GM13977 (cell line): ENCODE measurements at regions not wholly inside any gene's neighbourhood (a gene's known extent, or its start where the extent isn't known, plus 50 kb on each side); places are given as distances from the start of the nearest gene placed in this dataset.

ENCODE experiments used
- DNase-seq: peaks from one replicate; pipeline ENCODE4 v3.0.0; 2012; ENCODE audit warnings: low spot score
- in situ Hi-C: fragments of 300-500 bp; cut with MboI; formaldehyde crosslinking; loops from one replicate; pipeline ENCODE4 v1.12.0; 2022; ENCODE audit warnings: low sequenced_read_pairs, low pct_unique_long_range_greater_than_20kb, mixed read lengths, inconsistent platforms; ENCODE audit not compliant: unreplicated experiment
- TF ChIP-seq, protein P1 (sequence below): IDR thresholded peaks from 2 replicates; pipeline ENCODE4 v1.5.1; 2012; ENCODE audit warnings: mild to moderate bottlenecking, control low read depth; ENCODE audit not compliant: insufficient read depth; ENCODE audit errors: extremely low read depth, missing control alignments

DNA sequence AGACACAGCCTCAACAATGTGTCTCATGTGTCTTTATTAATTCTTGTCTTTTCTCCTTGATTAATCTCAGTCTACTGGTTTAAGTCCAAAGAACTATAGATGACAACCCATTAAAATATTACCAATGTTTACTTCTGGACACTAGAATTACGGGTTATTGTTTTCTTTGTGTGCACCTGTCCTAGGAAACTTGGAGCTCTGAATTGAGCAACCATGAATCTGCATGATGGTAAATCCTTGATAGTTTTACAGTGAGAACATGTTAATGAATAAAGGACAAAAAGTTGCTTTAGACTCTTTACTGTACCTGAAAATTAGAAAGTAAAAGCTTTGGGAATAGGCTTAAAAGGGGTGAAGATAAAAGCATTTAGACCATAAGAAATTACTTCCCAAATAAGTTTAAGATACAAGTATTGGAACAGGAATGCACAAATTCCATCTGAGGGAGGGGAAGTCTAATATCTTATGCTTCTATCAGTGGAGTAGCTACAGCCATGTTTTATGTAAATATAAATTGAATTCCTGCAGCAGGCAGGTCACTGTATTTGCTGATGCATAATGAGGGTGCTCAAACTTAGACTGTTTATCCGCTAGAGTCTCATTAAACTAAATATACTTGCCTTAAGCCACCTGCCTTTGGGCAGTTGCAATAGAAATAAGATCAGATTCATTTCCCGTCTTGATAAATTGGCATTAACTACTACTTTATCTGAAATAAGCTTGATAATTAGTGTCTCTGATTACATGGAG, 603.7 kb upstream of the GCFC2 start:
- DNase-seq = no peak
- TF ChIP-seq, protein P1, sequence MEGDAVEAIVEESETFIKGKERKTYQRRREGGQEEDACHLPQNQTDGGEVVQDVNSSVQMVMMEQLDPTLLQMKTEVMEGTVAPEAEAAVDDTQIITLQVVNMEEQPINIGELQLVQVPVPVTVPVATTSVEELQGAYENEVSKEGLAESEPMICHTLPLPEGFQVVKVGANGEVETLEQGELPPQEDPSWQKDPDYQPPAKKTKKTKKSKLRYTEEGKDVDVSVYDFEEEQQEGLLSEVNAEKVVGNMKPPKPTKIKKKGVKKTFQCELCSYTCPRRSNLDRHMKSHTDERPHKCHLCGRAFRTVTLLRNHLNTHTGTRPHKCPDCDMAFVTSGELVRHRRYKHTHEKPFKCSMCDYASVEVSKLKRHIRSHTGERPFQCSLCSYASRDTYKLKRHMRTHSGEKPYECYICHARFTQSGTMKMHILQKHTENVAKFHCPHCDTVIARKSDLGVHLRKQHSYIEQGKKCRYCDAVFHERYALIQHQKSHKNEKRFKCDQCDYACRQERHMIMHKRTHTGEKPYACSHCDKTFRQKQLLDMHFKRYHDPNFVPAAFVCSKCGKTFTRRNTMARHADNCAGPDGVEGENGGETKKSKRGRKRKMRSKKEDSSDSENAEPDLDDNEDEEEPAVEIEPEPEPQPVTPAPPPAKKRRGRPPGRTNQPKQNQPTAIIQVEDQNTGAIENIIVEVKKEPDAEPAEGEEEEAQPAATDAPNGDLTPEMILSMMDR = no peak
- in situ Hi-C loops = no loop called here

DNA sequence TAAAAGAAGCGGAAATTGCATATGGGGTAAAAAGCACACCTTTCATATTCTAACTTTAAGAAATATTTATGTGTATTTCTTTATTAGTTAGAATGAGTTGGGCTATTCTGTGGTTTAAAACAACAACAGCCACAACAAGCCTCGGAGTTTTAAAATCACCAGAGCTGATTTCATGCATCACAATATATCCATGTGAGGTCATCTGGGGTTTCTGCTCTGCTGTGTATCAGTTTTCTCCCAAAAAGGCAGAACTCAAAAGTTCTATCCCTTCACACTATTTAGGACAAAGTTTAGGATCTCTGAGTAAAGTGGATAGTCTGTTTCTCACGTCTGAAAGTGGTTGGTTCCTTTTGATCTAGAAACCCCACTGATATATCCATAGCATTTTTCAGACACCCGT, 601.5 kb upstream of the GCFC2 start:
- DNase-seq = no peak
- TF ChIP-seq, protein P1 = no peak
- in situ Hi-C loops = no loop called here

DNA sequence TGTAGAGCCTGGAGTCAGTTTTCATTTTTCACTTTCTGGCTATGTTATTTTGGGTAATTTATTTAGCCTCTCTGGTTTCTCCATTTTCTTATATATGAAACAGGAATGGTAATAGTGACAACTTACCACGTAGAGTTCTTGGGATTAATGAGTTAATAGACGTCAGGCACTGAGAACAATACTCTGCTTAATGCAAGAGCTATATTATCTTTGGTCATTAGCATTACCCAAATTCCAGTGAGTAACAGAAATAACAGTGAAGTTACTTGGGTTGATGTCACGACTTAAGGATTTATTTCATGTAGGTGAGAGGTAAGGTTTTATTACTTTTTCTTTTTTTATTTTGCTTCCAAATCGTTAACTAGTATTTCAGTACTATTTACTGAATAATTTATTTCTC, 601.0 kb upstream of the GCFC2 start:
- in situ Hi-C loops = no loop called here
- TF ChIP-seq, protein P1 = no peak
- no peak for DNase-seq

DNA sequence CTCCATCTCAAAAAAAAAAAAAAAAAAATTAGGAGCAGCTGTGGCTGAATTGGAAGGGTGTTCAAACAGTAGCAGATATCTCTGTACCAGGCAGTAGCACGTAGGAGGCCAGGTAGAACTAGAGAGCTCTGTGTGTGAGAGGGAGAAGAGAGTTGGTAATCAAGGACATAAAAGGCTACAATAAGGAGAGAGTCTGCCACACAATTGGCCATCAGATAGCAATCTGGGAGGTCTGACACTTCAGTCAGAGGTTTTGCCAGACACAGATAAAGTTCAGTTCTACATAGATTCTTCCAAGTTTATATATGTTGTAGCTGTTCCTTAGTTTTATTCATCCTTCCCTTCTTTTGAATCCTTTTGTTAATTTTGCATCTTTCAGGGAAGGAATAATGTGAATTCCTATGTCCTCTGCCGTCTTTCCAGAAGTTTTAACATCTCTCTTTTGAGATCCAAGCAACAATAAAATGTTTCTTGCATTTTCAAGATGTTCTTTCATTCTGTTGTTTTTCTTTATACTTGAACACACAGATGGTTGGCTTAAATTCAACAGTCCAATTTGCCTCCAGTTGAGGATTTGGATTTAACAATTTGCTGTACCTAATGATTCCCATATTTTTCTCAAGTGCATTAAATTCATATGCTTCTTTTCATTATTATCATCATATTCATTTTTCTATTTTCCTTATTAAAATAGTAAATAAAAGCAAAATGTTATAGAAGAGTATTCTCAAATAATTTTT, 600.3 kb upstream of the GCFC2 start:
- TF ChIP-seq, protein P1 = no peak
- no peak for DNase-seq
- in situ Hi-C loops = no loop called here

DNA sequence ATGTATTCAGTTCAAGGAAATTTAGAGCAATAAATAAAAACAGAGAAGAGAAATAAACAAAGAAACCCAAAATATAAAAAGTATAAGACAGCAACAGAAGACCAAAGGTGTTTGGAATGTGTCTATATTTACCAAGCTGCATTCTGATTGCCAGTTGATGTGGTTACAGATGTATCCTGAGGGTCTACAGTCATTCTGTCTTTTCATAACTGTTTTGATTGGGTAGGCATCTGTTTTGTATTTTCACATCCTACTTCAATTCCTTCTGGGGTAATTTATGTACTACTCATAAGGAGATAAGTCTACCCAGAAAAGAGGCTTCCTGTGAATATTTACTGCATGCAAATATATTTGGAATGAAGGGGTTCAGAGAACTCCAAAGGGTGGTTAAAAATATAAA, 596.8 kb upstream of the GCFC2 start:
- in situ Hi-C loops = no loop called here
- TF ChIP-seq, protein P1 = no peak
- no peak for DNase-seq

DNA sequence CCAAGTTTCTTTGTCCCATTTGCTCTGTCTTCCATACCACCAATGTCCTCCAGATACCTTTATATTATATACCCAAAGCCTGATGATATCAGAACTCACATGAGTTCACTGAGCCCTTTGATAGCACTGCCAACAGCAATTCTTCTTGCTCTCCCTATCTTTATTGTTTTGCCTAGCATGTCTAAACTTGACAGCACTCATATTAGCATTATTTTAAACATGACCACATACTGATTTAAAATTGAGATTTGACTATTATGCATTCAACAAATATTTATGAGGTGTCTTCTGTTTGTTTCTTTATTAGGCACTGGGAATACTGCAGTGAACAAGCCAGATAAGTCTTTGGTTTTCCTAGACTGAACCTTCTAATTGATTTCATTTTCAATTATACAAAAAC, 587.3 kb upstream of the GCFC2 start:
- no peak for DNase-seq
- TF ChIP-seq, protein P1 = no peak
- in situ Hi-C loops = no loop called here
